UCSD-AML1 (cell line): ENCODE measurements at regions not wholly inside any gene's neighbourhood (a gene's known extent, or its start where the extent isn't known, plus 50 kb on each side); places are given as distances from the start of the nearest gene placed in this dataset.
"Not testable (repeated sequence)": the region's sequence is repeated elsewhere in the genome, so short reads cannot be mapped to it uniquely, and the experiment has no call there.

ENCODE experiments used
- DNase-seq: peaks from one replicate; lab custom pipeline; 2025; ENCODE audit not compliant: unreplicated experiment; lab: John Stamatoyannopoulos, UW

GRCh38 chr17:33959098-33959497, 296.0 kb upstream of the CCL2 start:
- not testable (repeated sequence) for DNase-seq

- DNase-seq: peak; percentile 39
Observed at GRCh38 chr17:33962857-33963655, 292.0 kb upstream of the CCL2 start.

- DNase-seq: no peak
Observed at GRCh38 chr17:33964344-33964979, 290.6 kb upstream of the CCL2 start.

DNA sequence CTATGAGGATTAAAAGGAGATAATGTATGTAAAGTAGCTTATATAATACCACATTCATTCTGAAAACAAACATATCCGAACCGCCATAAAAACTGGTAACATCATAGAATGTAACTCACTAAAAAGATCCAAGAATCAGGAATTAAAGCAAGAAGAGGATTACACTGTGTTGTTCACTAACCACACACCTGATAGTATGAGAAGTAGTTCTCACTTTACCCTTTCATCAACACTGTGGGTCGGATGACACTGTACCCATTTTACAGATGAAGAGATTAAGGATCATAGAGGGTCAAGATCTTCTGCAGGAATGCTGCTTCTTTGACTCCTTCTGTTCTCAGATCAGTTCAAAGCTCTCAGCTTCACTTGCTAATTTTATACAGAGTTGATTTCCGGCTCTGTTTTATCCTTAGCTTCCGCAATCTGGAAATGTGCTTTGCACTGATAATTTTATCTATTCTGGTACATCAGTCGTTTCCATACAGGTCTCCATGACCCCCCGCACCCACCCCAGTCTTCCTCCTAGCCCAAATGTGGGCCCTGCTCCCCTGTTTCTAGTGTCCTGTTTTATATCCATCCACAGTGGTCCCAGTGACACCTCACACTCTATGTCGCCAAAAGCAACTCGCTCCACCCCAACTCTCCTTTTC, 288.6 kb upstream of the CCL2 start:
- DNase-seq: no peak

GRCh38 chr17:33967608-33968349, 287.3 kb upstream of the CCL2 start:
- DNase-seq: no peak

DNA sequence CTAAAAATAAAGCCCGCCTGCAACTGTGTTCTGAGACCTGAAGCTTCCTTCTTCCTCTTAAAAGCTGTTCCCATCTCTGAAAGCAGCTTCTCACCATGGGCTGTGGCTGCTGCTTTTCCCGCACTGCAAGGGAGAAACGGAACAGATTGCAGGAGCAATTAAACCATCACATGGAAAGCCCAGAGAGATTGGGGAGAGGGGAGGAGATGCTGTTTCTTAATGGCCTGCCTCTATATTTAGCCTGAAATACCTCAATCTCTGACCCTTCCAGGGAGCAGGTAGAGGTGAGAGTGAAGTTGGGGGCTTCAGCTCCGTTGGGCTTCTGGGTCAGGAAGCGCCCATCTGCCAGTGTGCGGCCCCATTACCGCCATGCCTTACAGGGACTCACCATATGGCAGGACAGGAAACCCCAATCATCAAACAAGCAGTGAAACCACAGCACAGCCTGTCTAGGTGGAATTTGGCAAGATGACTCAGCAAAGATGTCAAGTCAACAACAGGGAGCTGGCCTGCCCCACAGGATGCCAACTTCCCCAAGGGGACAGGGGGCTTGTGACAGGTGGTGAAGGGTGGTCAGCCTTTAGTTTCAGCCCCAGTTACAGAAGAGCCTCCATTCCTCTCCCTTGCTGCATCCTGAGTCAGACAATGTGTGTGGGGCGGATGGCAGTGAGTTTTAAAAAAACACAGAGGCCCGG, 286.6 kb upstream of the CCL2 start:
- peak; percentile 82 for DNase-seq

- peak; percentile 40 for DNase-seq
Observed at GRCh38 chr17:33970279-33970678, 284.8 kb upstream of the CCL2 start.

DNA sequence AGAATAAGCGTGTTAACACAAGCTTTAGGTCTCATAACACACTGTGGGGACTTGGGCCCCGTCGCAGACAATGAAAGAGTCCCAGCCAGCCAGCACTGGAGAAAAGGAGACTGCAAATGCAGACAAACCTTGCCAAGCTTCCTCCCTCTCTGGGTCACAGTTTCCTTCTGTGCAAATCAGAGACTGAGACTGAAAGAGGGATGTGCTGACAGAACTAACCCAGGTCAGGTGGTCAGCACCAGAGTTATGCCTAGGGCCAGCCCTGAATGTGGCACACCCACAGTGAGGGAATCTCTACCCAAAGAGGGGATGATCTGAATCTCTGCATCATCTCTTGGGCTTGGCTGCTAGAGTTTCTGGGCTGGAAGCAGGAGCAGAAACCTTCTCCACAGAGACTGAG, 282.3 kb upstream of the CCL2 start:
- no peak for DNase-seq

DNA sequence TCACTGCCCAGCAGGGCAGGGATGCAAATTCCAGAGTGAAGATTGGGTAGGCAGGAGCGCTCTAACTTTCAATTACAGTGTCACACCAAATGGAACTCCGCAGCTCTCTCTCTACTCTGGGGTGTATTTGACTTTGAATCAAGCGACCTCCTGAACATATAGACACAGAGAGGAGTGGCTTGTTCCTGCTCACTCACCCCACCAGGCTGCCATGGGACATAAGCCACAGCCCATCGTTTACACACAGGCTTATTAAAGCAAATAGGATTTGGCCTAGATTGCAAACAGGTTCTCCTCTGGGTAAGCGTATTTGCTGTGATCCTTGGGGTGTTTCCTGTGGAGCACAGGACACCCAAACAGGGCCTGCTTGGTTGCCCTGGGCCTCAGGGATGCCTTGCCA, 281.6 kb upstream of the CCL2 start:
- no peak for DNase-seq

GRCh38 chr17:33974276-33974675, 280.8 kb upstream of the CCL2 start:
- no peak for DNase-seq

DNA sequence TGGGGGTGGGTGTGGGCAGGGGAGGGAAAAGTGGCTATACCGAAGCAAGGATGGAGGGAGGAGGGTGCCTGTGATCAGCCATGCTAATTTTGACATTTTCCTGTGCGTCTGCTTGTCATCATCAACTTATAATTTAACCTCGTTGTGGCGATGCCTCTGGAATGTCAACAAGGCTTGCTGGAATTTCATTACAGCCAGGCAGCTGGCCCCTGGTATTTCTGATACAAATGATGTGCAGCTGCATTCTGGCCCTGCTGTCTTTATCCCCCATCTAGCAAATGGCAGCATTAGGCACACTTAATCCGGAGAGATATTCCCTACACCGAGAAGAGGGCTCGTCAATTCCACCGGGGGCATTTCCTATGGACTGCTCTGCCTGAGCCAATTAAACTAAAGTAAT, 278.3 kb upstream of the CCL2 start:
- DNase-seq: no peak

DNA sequence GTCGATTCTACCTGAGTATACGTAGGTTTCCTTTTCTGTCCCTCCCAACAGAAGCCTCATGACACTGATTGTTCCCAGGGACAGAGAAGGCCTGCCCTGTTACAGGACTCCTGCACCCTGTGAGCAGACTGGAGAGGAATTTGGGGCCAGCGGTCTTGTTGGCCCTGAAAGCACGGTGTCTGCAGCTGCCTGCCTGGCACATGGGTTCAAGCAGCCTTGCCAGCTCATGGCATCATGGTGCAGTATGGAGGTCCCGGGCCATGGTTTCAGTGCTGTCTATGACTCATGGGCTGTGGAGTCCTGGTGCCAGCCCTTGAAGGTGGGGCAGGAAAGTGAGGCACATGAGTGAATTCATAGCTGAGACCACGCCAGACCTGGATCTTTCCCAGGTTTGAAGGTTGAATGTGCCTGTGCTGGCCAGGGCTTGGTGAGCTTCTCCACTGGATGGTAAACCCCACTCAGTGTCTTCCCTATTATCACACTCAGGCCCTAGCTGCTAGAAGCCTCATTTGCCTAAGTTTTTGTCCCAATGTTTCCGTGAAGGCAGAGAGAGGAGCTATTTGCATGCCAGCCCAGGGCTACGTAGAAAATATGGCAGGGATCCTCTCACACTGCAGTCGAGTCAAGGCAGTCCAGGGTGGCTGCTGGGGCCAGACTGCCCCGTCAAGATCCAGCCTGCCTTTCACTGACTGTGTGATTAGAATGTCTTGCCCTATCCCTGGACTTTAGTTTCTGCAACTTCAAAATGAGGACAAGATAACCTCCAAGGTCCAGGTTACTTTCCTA, 277.2 kb upstream of the CCL2 start:
- DNase-seq: no peak

DNA sequence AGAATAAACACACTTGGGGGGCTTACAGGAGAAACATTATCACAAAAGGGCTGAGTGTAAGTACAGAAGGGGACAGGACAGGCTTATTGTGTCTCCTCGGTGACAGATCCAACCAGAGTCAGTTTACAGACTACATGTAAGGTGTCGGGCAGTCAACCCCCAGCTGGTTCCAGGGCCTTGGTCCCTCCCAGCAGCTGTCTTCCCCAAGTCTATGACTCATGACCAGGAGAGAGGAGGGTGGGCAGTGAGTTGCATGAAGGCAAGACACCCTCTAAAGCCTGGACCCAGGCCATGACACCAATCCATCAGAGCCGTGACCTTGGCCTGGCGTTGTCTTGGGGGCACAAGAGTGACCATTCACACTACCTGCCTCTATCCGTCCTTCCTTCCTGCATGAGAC, 276.2 kb upstream of the CCL2 start:
- no peak for DNase-seq

DNA sequence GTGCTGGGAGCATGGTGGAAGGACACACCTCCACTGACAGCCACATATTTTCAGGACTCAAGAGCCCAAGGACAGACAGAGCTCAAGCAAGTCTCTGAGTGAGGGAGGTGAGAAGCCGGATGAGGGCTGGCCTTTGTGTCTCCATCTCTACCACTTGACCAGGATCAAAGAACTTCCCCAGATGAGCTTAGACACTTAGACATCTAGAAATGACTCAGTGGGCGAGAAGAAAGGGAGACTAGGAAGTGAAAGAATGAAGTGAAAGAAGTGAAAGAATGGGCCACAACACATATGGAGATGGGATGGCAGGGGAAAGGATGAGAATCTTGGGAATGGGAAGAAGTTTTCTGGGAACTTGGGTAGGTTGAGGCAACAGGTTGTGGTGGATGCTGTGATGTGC, 274.9 kb upstream of the CCL2 start:
- DNase-seq: no peak

GRCh38 chr17:33981711-33982601, 273.1 kb upstream of the CCL2 start:
- DNase-seq: peak; percentile 45

DNA sequence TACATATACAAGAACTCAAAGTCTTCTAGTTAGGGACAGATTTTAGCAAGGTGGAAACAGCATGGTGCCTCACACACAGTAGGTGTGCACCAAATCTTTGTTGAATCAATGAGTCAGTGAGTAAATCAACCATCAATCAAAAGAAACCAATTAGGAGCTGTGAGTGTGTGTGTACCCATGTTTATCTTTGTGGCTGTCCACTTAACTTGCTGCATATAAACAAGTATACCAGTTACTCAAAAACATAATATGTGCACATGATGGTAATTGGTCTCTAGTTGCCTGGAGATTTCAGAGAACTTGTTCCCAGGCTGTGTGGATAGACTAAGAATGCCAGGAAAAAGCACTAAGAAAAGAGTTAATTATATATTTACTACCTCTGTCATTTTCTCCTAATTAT, 272.2 kb upstream of the CCL2 start:
- DNase-seq: no peak

GRCh38 chr17:33983824-33984574, 271.1 kb upstream of the CCL2 start:
- no peak for DNase-seq

- DNase-seq: no peak
Observed at GRCh38 chr17:33986088-33986487, 269.0 kb upstream of the CCL2 start.
